Activated CD4-positive, alpha-beta memory T cell treated with anti-CD3 and anti-CD28 coated beads for 36 hours (primary cell): ENCODE measurements at regions not wholly inside any gene's neighbourhood (a gene's known extent, or its start where the extent isn't known, plus 50 kb on each side); places are given as distances from the start of the nearest gene placed in this dataset.

Experiments used
- CTCF ChIA-PET: fragments of 350-600 bp; sonication (Branson Sonifier 250); formaldehyde crosslinking; loops from one replicate; lab custom pipeline; 2021; ENCODE audit warnings: antibody characterized with exemption, inconsistent platforms; lab: Charles Lee
- POLR2A ChIA-PET: fragments of 350-600 bp; sonication (Branson Sonifier 250); formaldehyde crosslinking; loops from one replicate; lab custom pipeline; 2021; ENCODE audit warnings: antibody characterized with exemption; lab: Charles Lee
- DNase-seq: peaks from one replicate; pipeline ENCODE4 v3.0.0-alpha.2; 2020
- H3K27ac Mint-ChIP-seq: one replicate; pipeline ENCODE4 v1.8.0; 2021; ENCODE audit warnings: mixed read lengths
- H3K27me3 Mint-ChIP-seq: one replicate; pipeline ENCODE4 v1.8.0; 2021; ENCODE audit warnings: mixed read lengths
- H3K36me3 Mint-ChIP-seq: one replicate; pipeline ENCODE4 v1.8.0; 2021; ENCODE audit warnings: mixed read lengths
- H3K4me1 Mint-ChIP-seq: one replicate; pipeline ENCODE4 v1.8.0; 2021; ENCODE audit warnings: low read depth, mixed read lengths
- H3K4me3 Mint-ChIP-seq: one replicate; pipeline ENCODE4 v1.8.0; 2021; ENCODE audit warnings: mild to moderate bottlenecking, mixed read lengths
- H3K9me3 Mint-ChIP-seq: one replicate; pipeline ENCODE4 v1.8.0; 2021; ENCODE audit warnings: mixed read lengths
- intact Hi-C: fragments of 100-400 bp; cut with micrococcal nuclease; formaldehyde crosslinking; loops from one replicate; pipeline ENCODE4 v1.15.1; 2023

GRCh38 chr9:88308831-88309560 is 79.2 kb upstream of the SPIN1 start:
- CTCF ChIA-PET: no interaction called here
- Mint-ChIP-seq H3K9me3 (no peaks in the 10 kb centered on the region), H3K36me3 (no peaks in the 10 kb centered on the region), H3K27me3 (peaks cover 19% of the 10 kb centered on the region), H3K4me3 (no peak overlapping the region), H3K27ac (no peak overlapping the region), H3K4me1 (peaks cover 34% of the 10 kb centered on the region)
- POLR2A ChIA-PET: no interaction called here
- intact Hi-C loops: no loop called here
- DNase-seq: no peak

- no peak for DNase-seq
- POLR2A ChIA-PET: no interaction called here
- H3K36me3 Mint-ChIP-seq: no peaks in the 10 kb centered on the region
- H3K4me1 Mint-ChIP-seq: peaks cover 28% of the 10 kb centered on the region
- H3K4me3 Mint-ChIP-seq: no peak overlapping the region
- no peaks in the 10 kb centered on the region for H3K9me3 Mint-ChIP-seq
- H3K27ac Mint-ChIP-seq: no peak overlapping the region
- intact Hi-C loops: no loop called here
- peaks cover 27% of the 10 kb centered on the region for H3K27me3 Mint-ChIP-seq
- CTCF ChIA-PET: no interaction called here
Observed at GRCh38 chr9:88307136-88307535, 81.1 kb upstream of the SPIN1 start.

- no peak overlapping the region for H3K27ac Mint-ChIP-seq
- POLR2A ChIA-PET: interaction anchor here (1.0 to 1.6 kb wide), 3 partner anchors 9 to 297 kb away, joined by 3 to 10 read pairs (median 4); no protein-coding TSS in a partner anchor
Observed at GRCh38 chr9:88303721-88304451, 84.4 kb upstream of the SPIN1 start.

GRCh38 chr9:88302579-88303324 is 85.5 kb upstream of the SPIN1 start:
- intact Hi-C loops: no loop called here
- no peaks in the 10 kb centered on the region for H3K36me3 Mint-ChIP-seq
- no peak for DNase-seq
- H3K27me3 Mint-ChIP-seq: peaks cover 24% of the 10 kb centered on the region
- no peak overlapping the region for H3K27ac Mint-ChIP-seq
- ChIA-PET POLR2A (interaction anchor here (1.3 kb wide), 1 partner anchor 13 kb away, joined by 4 read pairs; no protein-coding TSS in a partner anchor), CTCF (interaction anchor here (0.9 kb wide), 1 partner anchor 9 kb away, joined by 3 read pairs; no protein-coding TSS in a partner anchor)
- H3K4me3 Mint-ChIP-seq: no peak overlapping the region
- H3K4me1 Mint-ChIP-seq: peaks cover 21% of the 10 kb centered on the region
- peaks cover 5% of the 10 kb centered on the region for H3K9me3 Mint-ChIP-seq

More at GRCh38 chr9:88303721-88304451, 84.4 kb upstream of the SPIN1 start:
- Mint-ChIP-seq H3K27me3 (peaks cover 26% of the 10 kb centered on the region), H3K4me1 (peaks cover 21% of the 10 kb centered on the region), H3K36me3 (no peaks in the 10 kb centered on the region), H3K9me3 (peaks cover 3% of the 10 kb centered on the region), H3K4me3 (peak overlapping the region; percentile 33)
- intact Hi-C loops: loop anchor here (1.0 kb wide), 6 partner anchors 8 to 685 kb away; no protein-coding TSS in a partner anchor
- CTCF ChIA-PET: interaction anchor here (0.6 to 1.0 kb wide), 2 partner anchors 9 to 865 kb away, joined by 4 read pairs; no protein-coding TSS in a partner anchor
- peak; percentile 80 for DNase-seq

- no peak overlapping the region for H3K27ac Mint-ChIP-seq
- H3K4me1 Mint-ChIP-seq: peaks cover 21% of the 10 kb centered on the region
- POLR2A ChIA-PET: no interaction called here
- peaks cover 5% of the 10 kb centered on the region for H3K9me3 Mint-ChIP-seq
- H3K4me3 Mint-ChIP-seq: no peak overlapping the region
- intact Hi-C loops: no loop called here
- CTCF ChIA-PET: no interaction called here
- peaks cover 16% of the 10 kb centered on the region for H3K27me3 Mint-ChIP-seq
- no peaks in the 10 kb centered on the region for H3K36me3 Mint-ChIP-seq
- no peak for DNase-seq
Observed at GRCh38 chr9:88300556-88300955, 87.7 kb upstream of the SPIN1 start.

GRCh38 chr9:88291856-88292255 is 96.4 kb upstream of the SPIN1 start:
- no peak for DNase-seq
- Mint-ChIP-seq H3K36me3 (no peaks in the 10 kb centered on the region), H3K9me3 (no peaks in the 10 kb centered on the region), H3K4me1 (no peaks in the 10 kb centered on the region), H3K27ac (no peak overlapping the region), H3K27me3 (no peaks in the 10 kb centered on the region), H3K4me3 (no peak overlapping the region)
- intact Hi-C loops: no loop called here
- POLR2A ChIA-PET: no interaction called here
- CTCF ChIA-PET: no interaction called here

- ChIA-PET POLR2A (no interaction called here), CTCF (no interaction called here)
- Mint-ChIP-seq H3K9me3 (no peaks in the 10 kb centered on the region), H3K36me3 (no peaks in the 10 kb centered on the region), H3K4me1 (no peaks in the 10 kb centered on the region), H3K27me3 (no peaks in the 10 kb centered on the region), H3K4me3 (no peak overlapping the region), H3K27ac (no peak overlapping the region)
- intact Hi-C loops: no loop called here
- DNase-seq: no peak
Observed at GRCh38 chr9:88291056-88291455, 97.2 kb upstream of the SPIN1 start.

- Mint-ChIP-seq H3K4me1 (no peaks in the 10 kb centered on the region), H3K27me3 (no peaks in the 10 kb centered on the region), H3K36me3 (peaks cover 1% of the 10 kb centered on the region), H3K9me3 (peaks cover 10% of the 10 kb centered on the region), H3K27ac (no peak overlapping the region), H3K4me3 (no peak overlapping the region)
- intact Hi-C loops: no loop called here
- no peak for DNase-seq
- ChIA-PET POLR2A (interaction anchor here (0.9 kb wide), 1 partner anchor 13 kb away, joined by 4 read pairs; no protein-coding TSS in a partner anchor), CTCF (no interaction called here)
Observed at GRCh38 chr9:88289532-88289931, 98.7 kb upstream of the SPIN1 start.

- H3K9me3 Mint-ChIP-seq: peaks cover 17% of the 10 kb centered on the region
- H3K4me1 Mint-ChIP-seq: no peaks in the 10 kb centered on the region
- CTCF ChIA-PET: no interaction called here
- POLR2A ChIA-PET: no interaction called here
- H3K27me3 Mint-ChIP-seq: no peaks in the 10 kb centered on the region
- no peak overlapping the region for H3K27ac Mint-ChIP-seq
- intact Hi-C loops: no loop called here
- DNase-seq: no peak
- no peak overlapping the region for H3K4me3 Mint-ChIP-seq
- peaks cover 8% of the 10 kb centered on the region for H3K36me3 Mint-ChIP-seq
Observed at GRCh38 chr9:88287972-88288371, 100.3 kb upstream of the SPIN1 start.

GRCh38 chr9:88280816-88281382 is 107.3 kb upstream of the SPIN1 start:
- Mint-ChIP-seq H3K4me3 (no peak overlapping the region), H3K4me1 (peaks cover 6% of the 10 kb centered on the region), H3K27me3 (peaks cover 3% of the 10 kb centered on the region), H3K36me3 (peaks cover 8% of the 10 kb centered on the region), H3K9me3 (peaks cover 21% of the 10 kb centered on the region), H3K27ac (no peak overlapping the region)
- ChIA-PET CTCF (no interaction called here), POLR2A (no interaction called here)
- peak; percentile 20 for DNase-seq
- intact Hi-C loops: no loop called here

- Mint-ChIP-seq H3K4me3 (no peak overlapping the region), H3K36me3 (peaks cover under 1% of the 10 kb centered on the region), H3K9me3 (peaks cover 5% of the 10 kb centered on the region), H3K4me1 (peaks cover 6% of the 10 kb centered on the region), H3K27ac (no peak overlapping the region), H3K27me3 (peaks cover 3% of the 10 kb centered on the region)
- ChIA-PET CTCF (no interaction called here), POLR2A (no interaction called here)
- DNase-seq: no peak
- intact Hi-C loops: no loop called here
Observed at GRCh38 chr9:88278036-88278435, 110.2 kb upstream of the SPIN1 start.

- POLR2A ChIA-PET: no interaction called here
- intact Hi-C loops: no loop called here
- H3K9me3 Mint-ChIP-seq: no peaks in the 10 kb centered on the region
- peaks cover 3% of the 10 kb centered on the region for H3K27me3 Mint-ChIP-seq
- DNase-seq: no peak
- H3K4me3 Mint-ChIP-seq: no peak overlapping the region
- CTCF ChIA-PET: no interaction called here
- H3K4me1 Mint-ChIP-seq: no peaks in the 10 kb centered on the region
- H3K36me3 Mint-ChIP-seq: no peaks in the 10 kb centered on the region
- no peak overlapping the region for H3K27ac Mint-ChIP-seq
Observed at GRCh38 chr9:88274078-88274477, 114.2 kb upstream of the SPIN1 start.
